PC-9 (cell line): ENCODE measurements at regions not wholly inside any gene's neighbourhood (a gene's known extent, or its start where the extent isn't known, plus 50 kb on each side); places are given as distances from the start of the nearest gene placed in this dataset.

ENCODE experiments used
- CTCF ChIP-seq: fragments of 200-600 bp; sonication (generic); conservative IDR thresholded peaks from 2 replicates; pipeline ENCODE4 v1.6.1; 2017; ENCODE audit warnings: mixed run types, antibody characterized with exemption, mild to moderate bottlenecking, moderate library complexity
- EZH2 ChIP-seq: fragments of 200-600 bp; sonication (generic); IDR thresholded peaks from 2 replicates; pipeline ENCODE4 v1.8.0; 2017; ENCODE audit warnings: antibody characterized with exemption, low read depth

GRCh38 chr5:110031402-110032140 is 341.8 kb downstream of the MAN2A1 start:
- no peak for TF ChIP-seq CTCF
- TF ChIP-seq EZH2: no peak
